ENCODE measurements at regions not wholly inside any gene's neighbourhood (a gene's known extent, or its start where the extent isn't known, plus 50 kb on each side); places are given as distances from the start of the nearest gene placed in this dataset.

DNA sequence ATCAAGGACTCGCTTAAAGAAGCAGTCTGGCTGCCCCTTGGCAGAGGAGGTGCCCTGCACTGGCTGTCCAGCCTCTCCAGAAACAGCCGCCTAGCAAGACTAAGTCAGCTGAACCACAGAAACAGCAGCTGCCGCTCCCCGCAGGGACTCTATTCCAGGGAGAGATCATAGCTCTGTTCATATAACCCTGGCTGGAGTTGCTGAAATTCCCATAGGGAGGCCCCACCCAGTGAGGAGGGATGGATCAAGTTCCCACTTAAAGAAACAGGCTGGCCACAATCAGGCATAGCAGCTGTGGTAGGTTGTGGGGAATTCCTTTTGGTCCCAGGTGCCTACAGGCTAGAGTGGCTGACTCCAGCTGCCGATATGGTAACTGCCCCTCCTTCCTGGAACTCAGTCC is 74.2 kb upstream of the MC4R start (continued):
- no peak for TF ChIP-seq EP300 (IDR thresholded peaks at IDR 0.05; ENCODE audit: borderline replicate concordance in 1 of 2, low read depth in 2 of 2, low read length in 2 of 2)
- no peak for TF ChIP-seq KDM1A (IDR thresholded peaks at IDR 0.05; ENCODE audit: borderline replicate concordance, low read length)
- TF ChIP-seq, protein P1, sequence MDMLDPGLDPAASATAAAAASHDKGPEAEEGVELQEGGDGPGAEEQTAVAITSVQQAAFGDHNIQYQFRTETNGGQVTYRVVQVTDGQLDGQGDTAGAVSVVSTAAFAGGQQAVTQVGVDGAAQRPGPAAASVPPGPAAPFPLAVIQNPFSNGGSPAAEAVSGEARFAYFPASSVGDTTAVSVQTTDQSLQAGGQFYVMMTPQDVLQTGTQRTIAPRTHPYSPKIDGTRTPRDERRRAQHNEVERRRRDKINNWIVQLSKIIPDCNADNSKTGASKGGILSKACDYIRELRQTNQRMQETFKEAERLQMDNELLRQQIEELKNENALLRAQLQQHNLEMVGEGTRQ (IDR thresholded peaks at IDR 0.05; ENCODE audit: low read length), result no peak
- TF ChIP-seq RXRA (IDR thresholded peaks at IDR 0.05; ENCODE audit: insufficient read depth, low read depth, low read length), result no peak
- TF ChIP-seq BCL11A (IDR thresholded peaks at IDR 0.05; ENCODE audit: low read depth in 2 of 2, low read length in 2 of 2), result no peak
- no peak for TF ChIP-seq BRCA1 (IDR thresholded peaks at IDR 0.05; ENCODE audit: low read depth, low read length)
- TF ChIP-seq SP2 (IDR thresholded peaks at IDR 0.05; ENCODE audit: low read length), result no peak

Data from H1 (cell line).